Naive thymus-derived CD4-positive, alpha-beta T cell (primary cell): ENCODE measurements at regions not wholly inside any gene's neighbourhood (a gene's known extent, or its start where the extent isn't known, plus 50 kb on each side); places are given as distances from the start of the nearest gene placed in this dataset.
A peak's percentile ranks its signal among the peaks of the same experiment; 100 is the strongest.

ENCODE experiments used
- ATAC-seq: fragments of 150-1000 bp; cut with Tn5 transposase; 2 replicates; pipeline ENCODE4 v1.10.0; 2021; ENCODE audit warnings: mild to moderate bottlenecking, moderate library complexity
- CTCF ChIA-PET: fragments of 350-600 bp; sonication (Branson Sonifier 250); formaldehyde crosslinking; loops from one replicate; lab custom pipeline; 2021; ENCODE audit warnings: antibody characterized with exemption; lab: Charles Lee
- POLR2A ChIA-PET: fragments of 350-600 bp; sonication (Branson Sonifier 250); formaldehyde crosslinking; loops from one replicate; lab custom pipeline; 2021; ENCODE audit warnings: antibody characterized with exemption, inconsistent platforms; lab: Charles Lee
- DNase-seq, 9 donors: peaks; one replicate each; pipeline versions ENCODE4 v3.0.0 to v3.0.0-alpha.2; 2020 to 2022; ENCODE audit warnings: mixed read lengths in 1 of 9
- H3K27ac ChIP-seq: one replicate; pipeline ENCODE4 v1.7.0; 2013; ENCODE audit warnings: mild to moderate bottlenecking, low read depth, low read length, moderate library complexity
- H3K27me3 ChIP-seq, 2 donors: one replicate each; pipeline ENCODE4 v1.7.0; 2013; ENCODE audit warnings: low read length in 2 of 2, mild to moderate bottlenecking in 2 of 2, moderate library complexity in 2 of 2; ENCODE audit not compliant: control insufficient read depth in 2 of 2, insufficient read depth in 2 of 2
- H3K36me3 ChIP-seq, 3 experiments: 1 replicate in 2 of 3; 2 replicates in 1 of 3; pipeline ENCODE4 v1.7.0; 2013; ENCODE audit warnings: low read length in 3 of 3, mild to moderate bottlenecking in 3 of 3, moderate library complexity in 1 of 3; ENCODE audit not compliant: insufficient read depth in 3 of 3, control insufficient read depth in 2 of 3
- H3K4me1 ChIP-seq, 2 donors: one replicate each; pipeline ENCODE4 v1.7.0; 2013; ENCODE audit warnings: low read length in 2 of 2, mild to moderate bottlenecking in 2 of 2, moderate library complexity in 1 of 2; ENCODE audit not compliant: control insufficient read depth in 2 of 2, insufficient read depth in 2 of 2
- H3K4me3 ChIP-seq: 2 replicates; pipeline ENCODE4 v1.7.0; 2013; ENCODE audit warnings: mild to moderate bottlenecking, low read length
- H3K9me3 ChIP-seq, 3 experiments: 1 replicate in 2 of 3; 2 replicates in 1 of 3; pipeline ENCODE4 v1.7.0; 2013; ENCODE audit warnings: low read length in 3 of 3; ENCODE audit not compliant: control insufficient read depth in 2 of 3
- H3K27ac Mint-ChIP-seq, 9 donors: one replicate each; pipeline ENCODE4 v1.8.0; 2020 to 2022; ENCODE audit warnings: mixed read lengths in 9 of 9, mild to moderate bottlenecking in 8 of 9, moderate library complexity in 5 of 9, inconsistent platforms in 2 of 9
- H3K27me3 Mint-ChIP-seq, 5 donors: one replicate each; pipeline ENCODE4 v1.8.0; 2021 to 2022; ENCODE audit warnings: mixed read lengths in 5 of 5, mild to moderate bottlenecking in 1 of 5
- H3K36me3 Mint-ChIP-seq, 5 donors: one replicate each; pipeline ENCODE4 v1.8.0; 2020 to 2022; ENCODE audit warnings: mixed read lengths in 5 of 5, mild to moderate bottlenecking in 3 of 5, inconsistent platforms in 1 of 5
- H3K4me1 Mint-ChIP-seq, 7 donors: one replicate each; pipeline ENCODE4 v1.8.0; 2020 to 2022; ENCODE audit warnings: mixed read lengths in 7 of 7, mild to moderate bottlenecking in 3 of 7, inconsistent platforms in 1 of 7
- H3K4me3 Mint-ChIP-seq, 10 donors: one replicate each; pipeline ENCODE4 v1.8.0; 2020 to 2022; ENCODE audit warnings: mild to moderate bottlenecking in 10 of 10, mixed read lengths in 10 of 10, moderate library complexity in 6 of 10, inconsistent platforms in 2 of 10
- H3K9me3 Mint-ChIP-seq, 11 donors: one replicate each; pipeline ENCODE4 v1.8.0; 2020 to 2022; ENCODE audit warnings: mixed read lengths in 11 of 11, mild to moderate bottlenecking in 4 of 11, inconsistent platforms in 1 of 11, moderate library complexity in 1 of 11
- intact Hi-C, 2 donors: fragments of 100-400 bp; cut with micrococcal nuclease; formaldehyde crosslinking; loops; one replicate each; pipeline ENCODE4 v1.15.1; 2023

GRCh38 chrX:110408949-110409588, 50.4 kb downstream of the RTL9 start:
- Mint-ChIP-seq H3K36me3 (no peaks in the 10 kb centered on the region), H3K4me3 (no peak overlapping the region), H3K9me3 (peaks cover 0 to 2% (median 0%) of the 10 kb centered on the region in 11 donors), H3K27ac (no peak overlapping the region), H3K27me3 (peaks cover 0 to 4% (median 0%) of the 10 kb centered on the region in 5 donors), H3K4me1 (peaks cover 0 to 6% (median 0%) of the 10 kb centered on the region in 7 donors)
- CTCF ChIA-PET = interaction anchor here (1.1 to 7.6 kb wide), 7 partner anchors 232 to 696 kb away, joined by 4 to 152 read pairs (median 4); no protein-coding TSS in a partner anchor
- Histone ChIP-seq H3K4me1 (no peaks in the 10 kb centered on the region), H3K27me3 (no peaks in the 10 kb centered on the region), H3K36me3 (no peaks in the 10 kb centered on the region), H3K4me3 (no peak overlapping the region), H3K9me3 (no peaks in the 10 kb centered on the region), H3K27ac (no peak overlapping the region)
- POLR2A ChIA-PET = no interaction called here
- intact Hi-C loops = loop anchor here (1.0 kb wide), 2 partner anchors 249 to 253 kb away; no protein-coding TSS in a partner anchor
- no peak for DNase-seq
- ATAC-seq = no peak

- Histone ChIP-seq H3K36me3 (no peaks in the 10 kb centered on the region), H3K27me3 (no peaks in the 10 kb centered on the region), H3K4me3 (no peak overlapping the region), H3K4me1 (no peaks in the 10 kb centered on the region), H3K27ac (no peak overlapping the region), H3K9me3 (no peaks in the 10 kb centered on the region)
- no peak overlapping the region for H3K27ac Mint-ChIP-seq
- H3K4me3 Mint-ChIP-seq = no peak overlapping the region
- peaks cover 0 to 4% (median 0%) of the 10 kb centered on the region in 5 donors for H3K27me3 Mint-ChIP-seq
- CTCF ChIA-PET = interaction anchor here (3.9 to 7.6 kb wide), 2 partner anchors 251 to 263 kb away, joined by 18 to 152 read pairs; no protein-coding TSS in a partner anchor
- H3K9me3 Mint-ChIP-seq = peaks cover 0 to 2% (median 0%) of the 10 kb centered on the region in 11 donors
- peaks cover 0 to 6% (median 0%) of the 10 kb centered on the region in 7 donors for H3K4me1 Mint-ChIP-seq
- H3K36me3 Mint-ChIP-seq = no peaks in the 10 kb centered on the region
- intact Hi-C loops = loop anchor here (5.0 kb wide), 3 partner anchors 93 to 923 kb away; partner anchors contain the start of gene AMMECR1 (in 1 of the 2)
- DNase-seq (peak in 1 of 9 donors; percentile 21), ATAC-seq (no peak)
- POLR2A ChIA-PET = no interaction called here
Observed at GRCh38 chrX:110409925-110410324, 51.3 kb downstream of the RTL9 start.

GRCh38 chrX:110410603-110411002, 52.0 kb downstream of the RTL9 start:
- POLR2A ChIA-PET = no interaction called here
- H3K4me3 Mint-ChIP-seq = no peak overlapping the region
- Histone ChIP-seq H3K27ac (no peak overlapping the region), H3K4me3 (no peak overlapping the region), H3K36me3 (no peaks in the 10 kb centered on the region), H3K9me3 (no peaks in the 10 kb centered on the region), H3K27me3 (no peaks in the 10 kb centered on the region), H3K4me1 (no peaks in the 10 kb centered on the region)
- ATAC-seq (no peak), DNase-seq (no peak)
- H3K36me3 Mint-ChIP-seq = no peaks in the 10 kb centered on the region
- no peak overlapping the region for H3K27ac Mint-ChIP-seq
- CTCF ChIA-PET = interaction anchor here (0.5 to 7.6 kb wide), 5 partner anchors 245 to 850 kb away, joined by 3 to 152 read pairs (median 8); no protein-coding TSS in a partner anchor
- H3K4me1 Mint-ChIP-seq = peaks cover 0 to 6% (median 0%) of the 10 kb centered on the region in 7 donors
- intact Hi-C loops = loop anchor here (5.0 kb wide), 3 partner anchors 93 to 923 kb away; partner anchors contain the start of gene AMMECR1 (in 1 of the 2)
- H3K9me3 Mint-ChIP-seq = peaks cover 0 to 2% (median 0%) of the 10 kb centered on the region in 11 donors
- peaks cover 0 to 4% (median 0%) of the 10 kb centered on the region in 5 donors for H3K27me3 Mint-ChIP-seq

GRCh38 chrX:110412971-110413726, 54.5 kb downstream of the RTL9 start:
- H3K36me3 ChIP-seq = no peaks in the 10 kb centered on the region
- DNase-seq (peak; percentile 25 to 66 (median 56)), ATAC-seq (peak; percentile 91)
- H3K27me3 Mint-ChIP-seq = peaks cover 0 to 4% (median 0%) of the 10 kb centered on the region in 5 donors
- no peaks in the 10 kb centered on the region for H3K36me3 Mint-ChIP-seq
- no peaks in the 10 kb centered on the region for H3K9me3 Mint-ChIP-seq
- ChIA-PET CTCF (interaction anchor here (0.6 to 7.6 kb wide), 5 partner anchors 11 to 266 kb away, joined by 3 to 152 read pairs (median 4); no protein-coding TSS in a partner anchor), POLR2A (no interaction called here)
- peak overlapping the region in 1 of 9 donors; percentile 16 for H3K27ac Mint-ChIP-seq
- H3K4me3 ChIP-seq = no peak overlapping the region
- H3K9me3 ChIP-seq = no peaks in the 10 kb centered on the region
- no peaks in the 10 kb centered on the region for H3K4me1 ChIP-seq
- H3K27ac ChIP-seq = no peak overlapping the region
- intact Hi-C loops = loop anchor here (1.0 to 5.0 kb wide), 7 partner anchors 94 to 926 kb away; partner anchors contain the start of gene AMMECR1 (in 2 of the 2)
- H3K4me1 Mint-ChIP-seq = peaks cover 0 to 6% (median 0%) of the 10 kb centered on the region in 7 donors
- no peaks in the 10 kb centered on the region for H3K27me3 ChIP-seq
- no peak overlapping the region for H3K4me3 Mint-ChIP-seq

- peaks cover 0 to 4% (median 0%) of the 10 kb centered on the region in 5 donors for H3K27me3 Mint-ChIP-seq
- no peaks in the 10 kb centered on the region for H3K36me3 Mint-ChIP-seq
- no peaks in the 10 kb centered on the region for H3K9me3 Mint-ChIP-seq
- ChIA-PET POLR2A (no interaction called here), CTCF (interaction anchor here (0.6 to 7.6 kb wide), 3 partner anchors 78 to 267 kb away, joined by 3 to 152 read pairs (median 18); no protein-coding TSS in a partner anchor)
- H3K36me3 ChIP-seq = no peaks in the 10 kb centered on the region
- H3K27ac ChIP-seq = no peak overlapping the region
- no peak overlapping the region for H3K4me3 ChIP-seq
- H3K27ac Mint-ChIP-seq = no peak overlapping the region
- H3K4me1 Mint-ChIP-seq = peaks cover 0 to 6% (median 0%) of the 10 kb centered on the region in 7 donors
- H3K4me3 Mint-ChIP-seq = no peak overlapping the region
- H3K9me3 ChIP-seq = no peaks in the 10 kb centered on the region
- ATAC-seq (no peak), DNase-seq (no peak)
- no peaks in the 10 kb centered on the region for H3K27me3 ChIP-seq
- no peaks in the 10 kb centered on the region for H3K4me1 ChIP-seq
- intact Hi-C loops = loop anchor here (1.0 to 5.0 kb wide), 7 partner anchors 95 to 926 kb away; partner anchors contain the start of gene AMMECR1 (in 2 of the 2)
Observed at GRCh38 chrX:110413727-110414124, 55.1 kb downstream of the RTL9 start.

GRCh38 chrX:110414273-110414672, 55.6 kb downstream of the RTL9 start:
- POLR2A ChIA-PET = no interaction called here
- Histone ChIP-seq H3K36me3 (no peaks in the 10 kb centered on the region), H3K27me3 (no peaks in the 10 kb centered on the region), H3K9me3 (no peaks in the 10 kb centered on the region), H3K27ac (no peak overlapping the region), H3K4me3 (no peak overlapping the region), H3K4me1 (no peaks in the 10 kb centered on the region)
- CTCF ChIA-PET = interaction anchor here (1.1 to 2.7 kb wide), 2 partner anchors 255 to 259 kb away, joined by 3 to 8 read pairs; no protein-coding TSS in a partner anchor
- ATAC-seq = no peak
- H3K9me3 Mint-ChIP-seq = no peaks in the 10 kb centered on the region
- H3K4me3 Mint-ChIP-seq = no peak overlapping the region
- H3K27ac Mint-ChIP-seq = no peak overlapping the region
- peaks cover 0 to 4% (median 0%) of the 10 kb centered on the region in 5 donors for H3K27me3 Mint-ChIP-seq
- intact Hi-C loops = loop anchor here (5.0 kb wide), 3 partner anchors 97 to 927 kb away; partner anchors contain the start of gene AMMECR1 (in 1 of the 2)
- H3K4me1 Mint-ChIP-seq = peaks cover 0 to 6% (median 0%) of the 10 kb centered on the region in 7 donors
- no peaks in the 10 kb centered on the region for H3K36me3 Mint-ChIP-seq
- no peak for DNase-seq
